H1 (cell line): ENCODE measurements at regions not wholly inside any gene's neighbourhood (a gene's known extent, or its start where the extent isn't known, plus 50 kb on each side); places are given as distances from the start of the nearest gene placed in this dataset.

Source experiments
- BRCA1 ChIP-seq: IDR thresholded peaks from 2 replicates; pipeline ENCODE4 v1.6.1; 2012; ENCODE audit warnings: low read depth, low read length, improper control_type of control experiment
- CHD1 ChIP-seq: IDR thresholded peaks from 2 replicates; pipeline ENCODE4 v1.6.1; 2012; ENCODE audit warnings: low read depth, low read length, improper control_type of control experiment
- CHD7 ChIP-seq: fragments of 300-600 bp; sonication (generic); IDR thresholded peaks from 2 replicates; pipeline ENCODE4 v1.7.1; 2012; ENCODE audit warnings: low read length, moderate library complexity, mild to moderate bottlenecking, inconsistent platforms; ENCODE audit not compliant: insufficient replicate concordance
- EZH2 ChIP-seq: fragments of 200-600 bp; sonication (generic); IDR thresholded peaks from 2 replicates; pipeline ENCODE4 v1.7.1; 2012; ENCODE audit warnings: low read depth, mild to moderate bottlenecking, moderate library complexity, low read length, inconsistent platforms; ENCODE audit not compliant: severe bottlenecking
- GABPA ChIP-seq: IDR thresholded peaks from 2 replicates; pipeline ENCODE4 v1.6.1; 2011; ENCODE audit warnings: mild to moderate bottlenecking, low read length, moderate library complexity, borderline replicate concordance; ENCODE audit not compliant: insufficient read depth
- HDAC2 ChIP-seq, 2 experiments: fragments of 300-600 bp in 1 of 2; sonication (generic) in 1 of 2; IDR thresholded peaks; 2 replicates each; pipeline ENCODE4 v1.6.1; 2011 to 2012; ENCODE audit warnings: low read depth in 2 of 2, low read length in 2 of 2, mild to moderate bottlenecking in 2 of 2, moderate library complexity in 2 of 2, borderline replicate concordance in 1 of 2, inconsistent platforms in 1 of 2
- JUN ChIP-seq: IDR thresholded peaks from 2 replicates; pipeline ENCODE4 v1.6.1; 2011; ENCODE audit warnings: low read depth, mild to moderate bottlenecking, improper control_type of control experiment, low read length
- KDM4A ChIP-seq: IDR thresholded peaks from one replicate; pipeline ENCODE4 v1.7.1; 2012; ENCODE audit warnings: low read depth, mild to moderate bottlenecking, moderate library complexity, low read length, inconsistent platforms; ENCODE audit not compliant: severe bottlenecking
- NANOG ChIP-seq: IDR thresholded peaks from 2 replicates; pipeline ENCODE4 v1.6.1; 2011; ENCODE audit warnings: low read length, low read depth, mild to moderate bottlenecking, inconsistent platforms; ENCODE audit not compliant: insufficient read depth, poor library complexity, severe bottlenecking
- POLR2A ChIP-seq, 2 experiments: IDR thresholded peaks; 1 replicate in 1 of 2; 2 replicates in 1 of 2; pipeline ENCODE4 v1.6.1; 2011; ENCODE audit warnings: low read depth in 2 of 2, low read length in 2 of 2, mild to moderate bottlenecking in 2 of 2; ENCODE audit errors: control extremely low read depth in 1 of 2
- SUZ12 ChIP-seq: fragments of 200-600 bp; sonication (generic); IDR thresholded peaks from 2 replicates; pipeline ENCODE4 v1.6.1; 2012; ENCODE audit warnings: mild to moderate bottlenecking, inconsistent platforms, low read length, moderate library complexity, mixed read lengths

- TF ChIP-seq CHD7 (no peak), SUZ12 (no peak), JUN (no peak), EZH2 (no peak), GABPA (no peak), HDAC2 (IDR thresholded peaks at IDR 0.05; ENCODE audit: borderline replicate concordance in 1 of 2, low read depth in 2 of 2, low read length in 2 of 2) (no peak), POLR2A (IDR thresholded peaks at IDR 0.05; ENCODE audit: control extremely low read depth in 1 of 2, low read depth in 2 of 2, low read length in 2 of 2) (no peak), KDM4A (no peak), NANOG (no peak), BRCA1 (no peak), CHD1 (no peak)
These were observed 131.3 kb downstream of the AASDHPPT start (continued) for GRCh38 chr11:106208760-106209159.
